Smooth muscle cell (in vitro differentiated cells): ENCODE measurements at regions not wholly inside any gene's neighbourhood (a gene's known extent, or its start where the extent isn't known, plus 50 kb on each side); places are given as distances from the start of the nearest gene placed in this dataset.

Experiments used
- DNase-seq: peaks from one replicate; lab custom pipeline; 2025; ENCODE audit not compliant: unreplicated experiment; lab: John Stamatoyannopoulos, UW
- H2AFZ ChIP-seq: fragments of 200-600 bp; sonication (generic); 2 replicates; pipeline ENCODE4 v1.6.0; 2016; ENCODE audit warnings: antibody characterized with exemption, low read depth, mild to moderate bottlenecking
- H3F3A ChIP-seq: fragments of 200-600 bp; sonication (generic); 2 replicates; pipeline ENCODE4 v1.6.0; 2017; ENCODE audit warnings: antibody characterized with exemption, low read depth
- H3K27ac ChIP-seq: fragments of 200-600 bp; sonication (generic); 2 replicates; pipeline ENCODE4 v1.5.1; 2016; ENCODE audit warnings: low read depth, mild to moderate bottlenecking
- H3K27me3 ChIP-seq: fragments of 200-600 bp; sonication (generic); 2 replicates; pipeline ENCODE4 v1.6.1; 2016; ENCODE audit warnings: low read depth, mild to moderate bottlenecking
- H3K36me3 ChIP-seq: fragments of 200-600 bp; sonication (generic); 2 replicates; pipeline ENCODE4 v1.5.1; 2016; ENCODE audit warnings: low read depth
- H3K4me1 ChIP-seq: fragments of 200-600 bp; sonication (generic); 2 replicates; pipeline ENCODE4 v1.5.1; 2016; ENCODE audit warnings: low read depth
- H3K4me2 ChIP-seq: fragments of 200-600 bp; sonication (generic); 2 replicates; pipeline ENCODE4 v1.6.0; 2016; ENCODE audit warnings: mild to moderate bottlenecking
- H3K4me3 ChIP-seq: fragments of 200-600 bp; sonication (generic); 2 replicates; pipeline ENCODE4 v1.5.1; 2016; ENCODE audit warnings: mild to moderate bottlenecking
- H3K79me2 ChIP-seq: fragments of 200-600 bp; sonication (generic); 2 replicates; pipeline ENCODE4 v1.6.0; 2016; ENCODE audit warnings: low read depth, mild to moderate bottlenecking
- H3K9ac ChIP-seq: fragments of 200-600 bp; sonication (generic); 2 replicates; pipeline ENCODE4 v1.6.0; 2016; ENCODE audit warnings: low read depth
- H3K9me3 ChIP-seq: fragments of 200-600 bp; sonication (generic); replicated peaks from 2 replicates; pipeline ENCODE4 v1.5.1; 2016; ENCODE audit warnings: low read depth
- H4K20me1 ChIP-seq: fragments of 200-600 bp; sonication (generic); 2 replicates; pipeline ENCODE4 v1.6.0; 2016; ENCODE audit warnings: low read depth
- WGBS: methylation state at CpG from one replicate; pipeline ENCODE4 v1.1.7; 2016; ENCODE audit warnings: low lambda C conversion rate; 5-methylcytosine and 5-hydroxymethylcytosine counted together
- TF ChIP-seq, protein P1 (sequence below): fragments of 200-600 bp; sonication (generic); IDR thresholded peaks from 2 replicates; pipeline ENCODE4 v1.5.1; 2017; ENCODE audit warnings: borderline replicate concordance, mild to moderate bottlenecking, antibody characterized with exemption; ENCODE audit not compliant: insufficient read depth, poor library complexity, severe bottlenecking

DNA sequence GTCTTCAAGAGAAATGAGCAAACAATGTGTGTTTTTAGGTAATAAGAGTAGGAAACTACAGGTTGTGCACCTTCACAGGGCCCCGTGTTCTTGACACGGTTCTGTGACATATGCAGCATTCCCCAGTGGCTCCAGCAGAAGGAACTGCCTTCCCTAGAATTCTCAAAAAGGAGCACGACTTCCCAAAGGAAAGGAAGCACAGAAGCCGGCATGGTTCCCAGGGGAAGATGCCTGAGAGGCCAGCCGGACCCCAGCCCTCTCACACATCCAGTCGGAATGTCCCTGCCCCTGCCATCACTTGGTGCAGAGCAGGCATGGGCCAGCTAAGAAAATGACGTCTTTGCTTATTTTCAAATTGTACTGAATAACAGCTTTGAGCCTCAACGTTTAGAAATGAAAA is 187.3 kb upstream of the NSMCE3 start:
- Histone ChIP-seq H3F3A (no peaks in the 10 kb centered on the region), H2AFZ (no peak overlapping the region), H3K4me3 (no peak overlapping the region), H3K4me1 (peaks cover 6% of the 10 kb centered on the region), H3K36me3 (no peaks in the 10 kb centered on the region), H3K27ac (no peak overlapping the region), H3K4me2 (no peak overlapping the region), H4K20me1 (no peaks in the 10 kb centered on the region), H3K79me2 (no peaks in the 10 kb centered on the region), H3K27me3 (no peaks in the 10 kb centered on the region), H3K9me3 (no peaks in the 10 kb centered on the region), H3K9ac (no peak overlapping the region)
- WGBS = 92% methylated on average over 8 of the region's 8 CpGs
- DNase-seq = no peak
- TF ChIP-seq, protein P1, sequence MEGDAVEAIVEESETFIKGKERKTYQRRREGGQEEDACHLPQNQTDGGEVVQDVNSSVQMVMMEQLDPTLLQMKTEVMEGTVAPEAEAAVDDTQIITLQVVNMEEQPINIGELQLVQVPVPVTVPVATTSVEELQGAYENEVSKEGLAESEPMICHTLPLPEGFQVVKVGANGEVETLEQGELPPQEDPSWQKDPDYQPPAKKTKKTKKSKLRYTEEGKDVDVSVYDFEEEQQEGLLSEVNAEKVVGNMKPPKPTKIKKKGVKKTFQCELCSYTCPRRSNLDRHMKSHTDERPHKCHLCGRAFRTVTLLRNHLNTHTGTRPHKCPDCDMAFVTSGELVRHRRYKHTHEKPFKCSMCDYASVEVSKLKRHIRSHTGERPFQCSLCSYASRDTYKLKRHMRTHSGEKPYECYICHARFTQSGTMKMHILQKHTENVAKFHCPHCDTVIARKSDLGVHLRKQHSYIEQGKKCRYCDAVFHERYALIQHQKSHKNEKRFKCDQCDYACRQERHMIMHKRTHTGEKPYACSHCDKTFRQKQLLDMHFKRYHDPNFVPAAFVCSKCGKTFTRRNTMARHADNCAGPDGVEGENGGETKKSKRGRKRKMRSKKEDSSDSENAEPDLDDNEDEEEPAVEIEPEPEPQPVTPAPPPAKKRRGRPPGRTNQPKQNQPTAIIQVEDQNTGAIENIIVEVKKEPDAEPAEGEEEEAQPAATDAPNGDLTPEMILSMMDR = no peak

DNA sequence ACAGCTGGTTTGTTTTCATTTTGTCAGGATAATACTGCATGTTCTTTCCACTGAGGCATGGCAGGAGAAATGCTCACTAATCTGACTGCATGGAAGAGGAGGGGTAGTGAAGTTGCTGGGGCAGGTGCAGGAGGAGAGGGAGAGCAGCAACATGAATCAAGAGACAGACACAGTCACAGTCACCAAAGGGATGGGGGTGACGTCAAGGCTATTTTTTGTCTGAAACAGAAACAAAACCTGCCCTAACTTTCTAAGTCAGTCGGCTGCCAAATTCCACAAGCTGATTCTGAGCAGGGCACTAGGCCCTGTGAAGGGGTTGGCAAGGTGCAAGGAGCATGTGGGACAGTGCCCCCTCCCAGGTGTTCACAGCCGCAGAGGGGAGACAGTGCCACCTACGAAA is 186.6 kb upstream of the NSMCE3 start:
- WGBS = 95% methylated on average over 4 of the region's 4 CpGs
- H3K27ac ChIP-seq = no peak overlapping the region
- TF ChIP-seq, protein P1 = no peak

DNA sequence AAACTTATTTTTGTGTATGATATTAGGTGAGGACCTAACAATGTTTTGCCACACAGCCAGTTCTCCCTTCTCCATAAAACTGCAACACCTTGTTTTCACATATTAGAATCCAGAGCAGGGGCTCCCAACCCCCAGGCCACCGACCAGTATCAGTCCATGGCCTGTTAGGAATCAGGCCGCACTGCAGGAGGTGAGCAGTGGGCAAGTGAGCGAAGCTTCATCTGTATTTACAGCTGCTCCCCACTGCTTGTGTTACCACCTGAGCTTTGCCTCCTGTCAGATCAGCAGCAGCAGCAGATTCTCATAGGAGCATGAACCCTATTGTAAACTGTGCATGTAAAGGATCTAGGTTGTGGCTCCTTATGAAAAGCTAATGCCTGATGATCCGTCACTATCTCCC is 185.9 kb upstream of the NSMCE3 start:
- no peaks in the 10 kb centered on the region for H3K9me3 ChIP-seq
- no peaks in the 10 kb centered on the region for H3K27me3 ChIP-seq
- H3K36me3 ChIP-seq = no peaks in the 10 kb centered on the region
- no peak overlapping the region for H3K27ac ChIP-seq
- H3K79me2 ChIP-seq = no peaks in the 10 kb centered on the region
- DNase-seq = no peak
- 95% methylated on average over 4 of the region's 4 CpGs for WGBS
- H3K4me1 ChIP-seq = peaks cover 6% of the 10 kb centered on the region
- no peak overlapping the region for H3K4me3 ChIP-seq
- TF ChIP-seq, protein P1 = no peak
- H4K20me1 ChIP-seq = no peaks in the 10 kb centered on the region
- no peaks in the 10 kb centered on the region for H3F3A ChIP-seq
- H3K4me2 ChIP-seq = no peak overlapping the region
- no peak overlapping the region for H2AFZ ChIP-seq
- no peak overlapping the region for H3K9ac ChIP-seq

More for the DNA sequence above, 186.6 kb upstream of the NSMCE3 start:
- Histone ChIP-seq H3K4me3 (no peak overlapping the region), H2AFZ (no peak overlapping the region), H3K4me2 (no peak overlapping the region), H3K79me2 (no peaks in the 10 kb centered on the region), H3K4me1 (peaks cover 6% of the 10 kb centered on the region), H4K20me1 (no peaks in the 10 kb centered on the region), H3K9me3 (no peaks in the 10 kb centered on the region), H3K36me3 (no peaks in the 10 kb centered on the region), H3K27me3 (no peaks in the 10 kb centered on the region), H3K9ac (no peak overlapping the region), H3F3A (no peaks in the 10 kb centered on the region)
- DNase-seq = no peak

DNA sequence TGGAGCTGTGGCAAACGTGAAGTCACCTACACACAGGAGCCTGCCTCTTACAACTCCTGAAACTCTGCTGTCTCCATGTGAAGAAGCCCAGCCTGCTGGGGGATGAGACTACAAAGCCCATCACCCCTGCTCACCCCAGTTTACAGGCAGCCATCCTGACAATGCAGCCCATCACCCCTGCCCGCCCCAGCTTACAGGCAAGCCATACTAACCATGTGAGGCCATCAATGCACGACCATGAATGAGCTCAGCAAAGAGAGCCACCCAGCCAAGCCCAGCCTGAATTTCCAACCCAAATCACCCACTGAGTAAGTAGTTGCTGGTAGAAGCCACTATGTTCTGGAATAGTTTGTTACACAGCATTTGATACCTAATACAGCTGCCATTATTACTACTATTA is 185.4 kb upstream of the NSMCE3 start:
- Histone ChIP-seq H3K79me2 (no peaks in the 10 kb centered on the region), H4K20me1 (no peaks in the 10 kb centered on the region), H2AFZ (no peak overlapping the region), H3K9ac (no peak overlapping the region), H3K36me3 (no peaks in the 10 kb centered on the region), H3K27me3 (no peaks in the 10 kb centered on the region), H3K9me3 (no peaks in the 10 kb centered on the region), H3K4me1 (peaks cover 6% of the 10 kb centered on the region), H3F3A (no peaks in the 10 kb centered on the region), H3K4me2 (no peak overlapping the region), H3K27ac (no peak overlapping the region), H3K4me3 (no peak overlapping the region)
- TF ChIP-seq, protein P1 = no peak
- WGBS = 88% methylated on average over 3 of the region's 3 CpGs
- DNase-seq = no peak
